Activated CD4-positive, alpha-beta T cell treated with anti-CD3 and anti-CD28 coated beads, Interleukin-2, amount 10 ng/mL, durations not matched to agents 7 days and 5 days (primary cell): ENCODE measurements at regions not wholly inside any gene's neighbourhood (a gene's known extent, or its start where the extent isn't known, plus 50 kb on each side); places are given as distances from the start of the nearest gene placed in this dataset.
A peak's percentile ranks its signal among the peaks of the same experiment; 100 is the strongest.
"Not testable (repeated sequence)": the region's sequence is repeated elsewhere in the genome, so short reads cannot be mapped to it uniquely, and the experiment has no call there.

Experiments
- CTCF ChIA-PET: fragments of 350-600 bp; sonication (Branson Sonifier 250); formaldehyde crosslinking; loops from one replicate; lab custom pipeline; 2021; ENCODE audit warnings: antibody characterized with exemption; lab: Charles Lee
- POLR2A ChIA-PET: fragments of 350-600 bp; sonication (Branson Sonifier 250); formaldehyde crosslinking; loops from one replicate; lab custom pipeline; 2021; ENCODE audit warnings: antibody characterized with exemption; lab: Charles Lee
- DNase-seq: peaks from one replicate; pipeline ENCODE4 v3.0.0-alpha.2; 2020
- H3K27ac Mint-ChIP-seq: one replicate; pipeline ENCODE4 v1.8.0; 2021; ENCODE audit warnings: mild to moderate bottlenecking, moderate library complexity, mixed read lengths
- H3K27me3 Mint-ChIP-seq: one replicate; pipeline ENCODE4 v1.8.0; 2021; ENCODE audit warnings: mixed read lengths
- H3K36me3 Mint-ChIP-seq: one replicate; pipeline ENCODE4 v1.8.0; 2021; ENCODE audit warnings: low read depth, mixed read lengths
- H3K4me1 Mint-ChIP-seq: one replicate; pipeline ENCODE4 v1.8.0; 2021; ENCODE audit warnings: mixed read lengths
- H3K4me3 Mint-ChIP-seq: one replicate; pipeline ENCODE4 v1.8.0; 2021; ENCODE audit warnings: mild to moderate bottlenecking, moderate library complexity, mixed read lengths
- H3K9me3 Mint-ChIP-seq: one replicate; pipeline ENCODE4 v1.8.0; 2021; ENCODE audit warnings: mixed read lengths

- DNase-seq: no peak
- Mint-ChIP-seq H3K27me3 (no peaks in the 10 kb centered on the region), H3K9me3 (no peaks in the 10 kb centered on the region), H3K4me1 (no peaks in the 10 kb centered on the region), H3K36me3 (no peaks in the 10 kb centered on the region), H3K4me3 (no peak overlapping the region), H3K27ac (no peak overlapping the region)
- POLR2A ChIA-PET: no interaction called here
- CTCF ChIA-PET: interaction anchor here (1.0 kb wide), 1 partner anchor 9 kb away, joined by 3 read pairs; no protein-coding TSS in a partner anchor
Measured at GRCh38 chr2:239805414-239805813, 219.7 kb downstream of the NDUFA10 start.

GRCh38 chr2:239805043-239805329 is 220.2 kb downstream of the NDUFA10 start:
- ChIA-PET POLR2A (no interaction called here), CTCF (no interaction called here)
- no peaks in the 10 kb centered on the region for H3K9me3 Mint-ChIP-seq
- no peaks in the 10 kb centered on the region for H3K4me1 Mint-ChIP-seq
- no peak overlapping the region for H3K27ac Mint-ChIP-seq
- H3K36me3 Mint-ChIP-seq: no peaks in the 10 kb centered on the region
- H3K27me3 Mint-ChIP-seq: peaks cover 2% of the 10 kb centered on the region
- DNase-seq: no peak
- no peak overlapping the region for H3K4me3 Mint-ChIP-seq

GRCh38 chr2:239804161-239805042 is 220.7 kb downstream of the NDUFA10 start:
- no peak overlapping the region for H3K27ac Mint-ChIP-seq
- H3K4me3 Mint-ChIP-seq: no peak overlapping the region
- no peak for DNase-seq
- no peaks in the 10 kb centered on the region for H3K36me3 Mint-ChIP-seq
- no peaks in the 10 kb centered on the region for H3K9me3 Mint-ChIP-seq
- H3K27me3 Mint-ChIP-seq: peaks cover 6% of the 10 kb centered on the region
- H3K4me1 Mint-ChIP-seq: no peaks in the 10 kb centered on the region
- POLR2A ChIA-PET: no interaction called here
- CTCF ChIA-PET: interaction anchor here (0.7 kb wide), 1 partner anchor 12 kb away, joined by 4 read pairs; no protein-coding TSS in a partner anchor

GRCh38 chr2:239803766-239804115 is 221.4 kb downstream of the NDUFA10 start:
- peaks cover 6% of the 10 kb centered on the region for H3K27me3 Mint-ChIP-seq
- H3K9me3 Mint-ChIP-seq: no peaks in the 10 kb centered on the region
- no peak overlapping the region for H3K4me3 Mint-ChIP-seq
- no peak overlapping the region for H3K27ac Mint-ChIP-seq
- no peak for DNase-seq
- ChIA-PET POLR2A (no interaction called here), CTCF (interaction anchor here (0.7 kb wide), 1 partner anchor 12 kb away, joined by 4 read pairs; no protein-coding TSS in a partner anchor)
- no peaks in the 10 kb centered on the region for H3K4me1 Mint-ChIP-seq
- no peaks in the 10 kb centered on the region for H3K36me3 Mint-ChIP-seq

- peaks cover 6% of the 10 kb centered on the region for H3K27me3 Mint-ChIP-seq
- no peaks in the 10 kb centered on the region for H3K36me3 Mint-ChIP-seq
- POLR2A ChIA-PET: no interaction called here
- no peak overlapping the region for H3K4me3 Mint-ChIP-seq
- no peaks in the 10 kb centered on the region for H3K4me1 Mint-ChIP-seq
- no peaks in the 10 kb centered on the region for H3K9me3 Mint-ChIP-seq
- no peak for DNase-seq
- CTCF ChIA-PET: no interaction called here
- H3K27ac Mint-ChIP-seq: peak overlapping the region; percentile 23
Measured at GRCh38 chr2:239803102-239803765, 221.9 kb downstream of the NDUFA10 start.

- Mint-ChIP-seq H3K9me3 (no peaks in the 10 kb centered on the region), H3K27me3 (peaks cover 8% of the 10 kb centered on the region), H3K4me1 (no peaks in the 10 kb centered on the region), H3K36me3 (no peaks in the 10 kb centered on the region), H3K4me3 (no peak overlapping the region), H3K27ac (no peak overlapping the region)
- ChIA-PET CTCF (no interaction called here), POLR2A (no interaction called here)
- no peak for DNase-seq
Measured at GRCh38 chr2:239802185-239802649, 222.9 kb downstream of the NDUFA10 start.

- peaks cover 12% of the 10 kb centered on the region for H3K27me3 Mint-ChIP-seq
- ChIA-PET CTCF (no interaction called here), POLR2A (no interaction called here)
- H3K9me3 Mint-ChIP-seq: no peaks in the 10 kb centered on the region
- DNase-seq: no peak
- H3K4me3 Mint-ChIP-seq: no peak overlapping the region
- H3K36me3 Mint-ChIP-seq: no peaks in the 10 kb centered on the region
- H3K4me1 Mint-ChIP-seq: no peaks in the 10 kb centered on the region
- no peak overlapping the region for H3K27ac Mint-ChIP-seq
Measured at GRCh38 chr2:239801404-239802184, 223.5 kb downstream of the NDUFA10 start.

- Mint-ChIP-seq H3K36me3 (no peaks in the 10 kb centered on the region), H3K27ac (no peak overlapping the region), H3K9me3 (no peaks in the 10 kb centered on the region), H3K4me3 (no peak overlapping the region), H3K4me1 (no peaks in the 10 kb centered on the region), H3K27me3 (peaks cover 12% of the 10 kb centered on the region)
- ChIA-PET CTCF (interaction anchor here (1.4 kb wide), 1 partner anchor 13 kb away, joined by 3 read pairs; no protein-coding TSS in a partner anchor), POLR2A (no interaction called here)
- no peak for DNase-seq
Measured at GRCh38 chr2:239800785-239801386, 224.3 kb downstream of the NDUFA10 start.

GRCh38 chr2:239797316-239797715 is 227.8 kb downstream of the NDUFA10 start:
- H3K36me3 Mint-ChIP-seq: no peaks in the 10 kb centered on the region
- DNase-seq: no peak
- peaks cover 12% of the 10 kb centered on the region for H3K27me3 Mint-ChIP-seq
- ChIA-PET POLR2A (no interaction called here), CTCF (interaction anchor here (0.6 kb wide), 1 partner anchor 989 kb away, joined by 4 read pairs; no protein-coding TSS in a partner anchor)
- H3K4me3 Mint-ChIP-seq: no peak overlapping the region
- H3K27ac Mint-ChIP-seq: no peak overlapping the region
- H3K4me1 Mint-ChIP-seq: no peaks in the 10 kb centered on the region
- no peaks in the 10 kb centered on the region for H3K9me3 Mint-ChIP-seq

GRCh38 chr2:239795761-239796160 is 229.4 kb downstream of the NDUFA10 start:
- H3K4me1 Mint-ChIP-seq, DNase-seq, CTCF ChIA-PET, H3K4me3 Mint-ChIP-seq, H3K9me3 Mint-ChIP-seq, POLR2A ChIA-PET, H3K27ac Mint-ChIP-seq, H3K36me3 Mint-ChIP-seq: not testable (repeated sequence)
- H3K27me3 Mint-ChIP-seq: peaks cover 12% of the 10 kb centered on the region

GRCh38 chr2:239793836-239794235 is 231.3 kb downstream of the NDUFA10 start:
- DNase-seq: no peak
- Mint-ChIP-seq H3K9me3 (no peaks in the 10 kb centered on the region), H3K4me1 (no peaks in the 10 kb centered on the region), H3K27me3 (peaks cover 6% of the 10 kb centered on the region), H3K27ac (no peak overlapping the region), H3K4me3 (no peak overlapping the region), H3K36me3 (no peaks in the 10 kb centered on the region)
- ChIA-PET POLR2A (no interaction called here), CTCF (no interaction called here)

GRCh38 chr2:239793086-239793485 is 232.1 kb downstream of the NDUFA10 start:
- Mint-ChIP-seq H3K9me3 (no peaks in the 10 kb centered on the region), H3K4me3 (no peak overlapping the region)

More at GRCh38 chr2:239793086-239793485, 232.1 kb downstream of the NDUFA10 start:
- CTCF ChIA-PET: no interaction called here
- POLR2A ChIA-PET: no interaction called here
- Mint-ChIP-seq H3K4me1 (no peaks in the 10 kb centered on the region), H3K27me3 (peaks cover 6% of the 10 kb centered on the region), H3K36me3 (no peaks in the 10 kb centered on the region), H3K27ac (no peak overlapping the region)
- no peak for DNase-seq
